Heart right ventricle (tissue), 16 donors: ENCODE measurements at regions not wholly inside any gene's neighbourhood (a gene's known extent, or its start where the extent isn't known, plus 50 kb on each side); places are given as distances from the start of the nearest gene placed in this dataset.

Source experiments
- ATAC-seq, 8 donors: fragments of 200-7000 bp; cut with Tn5 transposase; one replicate each; pipeline ENCODE4 v1.9.1; 2020; ENCODE audit warnings: mild to moderate bottlenecking in 8 of 8, moderate library complexity in 8 of 8, moderate number of reproducible peaks in 1 of 8
- DNase-seq, 2 donors: peaks; one replicate each; pipeline ENCODE4 v3.0.0-alpha.2; 2020
- H3K27ac ChIP-seq, 10 donors: fragments of 200-600 bp; sonication (generic) in 2 of 10; one replicate each; pipeline versions ENCODE4 v1.5.0 to v1.8.0; 2020 to 2022; ENCODE audit warnings: mild to moderate bottlenecking in 3 of 10
- H3K27me3 ChIP-seq, 7 donors: fragments of 200-600 bp; one replicate each; pipeline ENCODE4 v1.8.0; 2021 to 2022; ENCODE audit warnings: mild to moderate bottlenecking in 2 of 7
- H3K36me3 ChIP-seq, 9 donors: fragments of 200-600 bp; sonication (generic) in 1 of 9; one replicate each; pipeline versions ENCODE4 v1.5.0 to v1.8.0; 2020 to 2022; ENCODE audit warnings: mild to moderate bottlenecking in 2 of 9
- H3K4me1 ChIP-seq, 9 donors: fragments of 200-600 bp; sonication (generic) in 1 of 9; one replicate each; pipeline versions ENCODE4 v1.5.0 to v1.8.0; 2020 to 2022; ENCODE audit warnings: mild to moderate bottlenecking in 4 of 9
- H3K4me3 ChIP-seq, 10 donors: fragments of 200-600 bp; sonication (generic) in 2 of 10; one replicate each; pipeline versions ENCODE4 v1.5.0 to v1.8.0; 2020 to 2022; ENCODE audit warnings: mild to moderate bottlenecking in 7 of 10, moderate library complexity in 2 of 10
- H3K9me3 ChIP-seq, 11 donors: fragments of 200-600 bp in 10 of 11; sonication (generic) in 2 of 11; one replicate each; pipeline versions ENCODE4 v1.5.0 to v1.8.0; 2013 to 2022; ENCODE audit warnings: mild to moderate bottlenecking in 2 of 11, control low read depth in 1 of 11, moderate library complexity in 1 of 11
- CTCF ChIP-seq, 9 donors: fragments of 200-600 bp; sonication (generic) in 2 of 9; IDR thresholded peaks; one replicate each; pipeline versions ENCODE4 v1.5.0 to v1.8.0; 2021 to 2022; ENCODE audit warnings: antibody characterized with exemption in 9 of 9, mild to moderate bottlenecking in 5 of 9, moderate library complexity in 1 of 9
- WGBS, 2 donors: extraction: QIAGEN DNeasy Blood & Tissue Kit; methylation state at CpG; one replicate each; pipeline ENCODE4 v1.1.7; 2013; ENCODE audit warnings: inconsistent platforms in 1 of 2; 5-methylcytosine and 5-hydroxymethylcytosine counted together
- intact Hi-C, 10 donors: fragments of 100-400 bp; cut with DNase I; formaldehyde crosslinking; loops; one replicate each; pipeline versions ENCODE4 v1.11.1 to v1.14.2; 2022
- donor health status: Arrhythmogenic right ventricular cardiomyopathy.
- donor health status: ischemic (EF 13 %, LVEDD 7.1; RV severe dilation, severe dysfunction).
- donor health status: healthy with polysubstance abuse.
- donor health status: DM: no; HTN: yes; CAD: no.
- donor health status: DM: no; HTN: no; CAD: no.
- donor health status: ischemic (EF 25% LVEDD 6.9; RV normal size, moderate dysfunction).
- donor health status: ischemic (EF 25% LVEDD 5.7; RV mildly dilated, moderate dysfunction).
- donor health status: healthy.
- donor health status: DM: yes; HTN: yes; CAD: no.
- donor health status: Ischemic cardiomyopathy.
- donor health status: ischemic (EF 35%, LVEDD 5.7; RV mildly dilated, moderate dysfunction).
- donor health status: nonischemic (EF 11% LVEDD 7.7; RV severe dilation, severe dysfunction).
- donor health status: DM: yes; HTN: yes; CAD: no.
- donor health status: PGD.
- donor health status: ischemic (EF 29% LVEDD 5.4; RV normal size, mild dysfunction).
- donor health status: nonischemic (EF 23%, LVEDD 6.1; RV moderate dilation, normal function).

DNA sequence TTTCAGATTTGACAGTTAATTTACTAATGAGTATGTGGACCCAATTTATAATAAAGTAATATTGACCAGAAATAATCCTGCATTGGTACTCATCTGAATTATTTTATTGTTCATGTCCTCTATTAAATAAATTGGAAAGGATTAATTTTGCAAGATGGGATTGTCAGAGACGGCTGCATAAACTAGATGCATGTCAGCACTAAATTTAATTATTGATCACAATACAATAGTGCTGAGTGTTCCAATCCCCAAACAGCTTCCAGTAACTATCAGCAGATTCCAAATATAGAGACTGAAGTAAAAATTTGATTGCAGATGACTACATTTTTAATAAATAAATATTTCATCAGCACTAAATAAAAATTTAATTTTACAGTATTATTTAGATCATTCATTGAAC, 387.2 kb downstream of the GRB14 start:
- Histone ChIP-seq H3K27me3 (no peaks in the 10 kb centered on the region), H3K4me3 (no peak overlapping the region), H3K9me3 (no peaks in the 10 kb centered on the region), H3K27ac (no peak overlapping the region), H3K36me3 (no peaks in the 10 kb centered on the region), H3K4me1 (no peaks in the 10 kb centered on the region)
- WGBS, 2 donors: 70 to 87% methylated on average over 1 of the region's 1 CpG
- intact Hi-C loops: no loop called here
- DNase-seq (no peak), ATAC-seq (no peak)
- no peak for TF ChIP-seq CTCF (IDR thresholded peaks at IDR 0.05)

- DNase-seq (no peak), ATAC-seq (no peak)
- Histone ChIP-seq H3K9me3 (no peaks in the 10 kb centered on the region), H3K27me3 (no peaks in the 10 kb centered on the region), H3K27ac (no peak overlapping the region), H3K4me3 (no peak overlapping the region), H3K36me3 (no peaks in the 10 kb centered on the region), H3K4me1 (no peaks in the 10 kb centered on the region)
- TF ChIP-seq CTCF (IDR thresholded peaks at IDR 0.05): no peak
- intact Hi-C loops: no loop called here
Measured at GRCh38 chr2:164224007-164224406, 397.3 kb downstream of the GRB14 start.

DNA sequence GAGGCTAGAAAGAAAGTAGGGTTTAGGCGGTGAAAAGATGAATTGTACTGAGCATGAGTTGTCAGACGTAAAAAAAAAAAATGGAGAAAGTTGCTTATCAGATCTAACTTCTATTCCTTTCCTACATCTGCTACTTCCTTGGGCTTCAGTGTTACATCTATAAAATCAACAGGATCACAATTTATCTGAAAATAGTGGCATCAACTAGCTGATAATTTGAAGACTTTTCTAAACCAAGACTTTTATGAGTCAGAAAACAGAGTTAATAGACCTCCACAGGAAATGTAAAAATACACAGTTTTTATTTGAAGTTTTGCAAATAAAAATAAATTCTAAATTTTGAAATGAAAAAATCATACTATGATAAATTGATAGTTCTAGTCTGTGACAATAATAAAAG, 399.8 kb downstream of the GRB14 start:
- no peak overlapping the region for H3K27ac ChIP-seq
- DNase-seq (no peak), ATAC-seq (no peak)
- H3K9me3 ChIP-seq: no peaks in the 10 kb centered on the region
- intact Hi-C loops: no loop called here
- no peaks in the 10 kb centered on the region for H3K27me3 ChIP-seq
- no peak overlapping the region for H3K4me3 ChIP-seq
- H3K4me1 ChIP-seq: no peaks in the 10 kb centered on the region
- TF ChIP-seq CTCF (IDR thresholded peaks at IDR 0.05): no peak
- 87% methylated on average over 2 of the region's 2 CpGs for WGBS, 2 donors
- H3K36me3 ChIP-seq: no peaks in the 10 kb centered on the region

- no peak overlapping the region for H3K27ac ChIP-seq
- intact Hi-C loops: no loop called here
- no peaks in the 10 kb centered on the region for H3K36me3 ChIP-seq
- H3K4me1 ChIP-seq: no peaks in the 10 kb centered on the region
- no peaks in the 10 kb centered on the region for H3K27me3 ChIP-seq
- WGBS, 2 donors: 75 to 79% methylated on average over 4 of the region's 4 CpGs
- DNase-seq (no peak), ATAC-seq (no peak)
- no peak for TF ChIP-seq CTCF (IDR thresholded peaks at IDR 0.05)
- H3K4me3 ChIP-seq: no peak overlapping the region
- no peaks in the 10 kb centered on the region for H3K9me3 ChIP-seq
Measured at GRCh38 chr2:164220265-164220664, 401.0 kb downstream of the GRB14 start.

GRCh38 chr2:164213916-164214315, 407.4 kb downstream of the GRB14 start:
- WGBS, 2 donors: 50 to 79% methylated on average over 1 of the region's 1 CpG
- TF ChIP-seq CTCF (IDR thresholded peaks at IDR 0.05): no peak
- DNase-seq: no peak
- Histone ChIP-seq H3K9me3 (peaks cover 0 to 3% (median 0%) of the 10 kb centered on the region in 11 donors), H3K4me1 (no peaks in the 10 kb centered on the region), H3K27me3 (no peaks in the 10 kb centered on the region), H3K27ac (no peak overlapping the region), H3K4me3 (no peak overlapping the region), H3K36me3 (no peaks in the 10 kb centered on the region)
- intact Hi-C loops: no loop called here
- no peak for ATAC-seq
